ENCODE measurements at regions not wholly inside any gene's neighbourhood (a gene's known extent, or its start where the extent isn't known, plus 50 kb on each side); places are given as distances from the start of the nearest gene placed in this dataset.
"Not testable (repeated sequence)": the region's sequence is repeated elsewhere in the genome, so short reads cannot be mapped to it uniquely, and the experiment has no call there.

DNA sequence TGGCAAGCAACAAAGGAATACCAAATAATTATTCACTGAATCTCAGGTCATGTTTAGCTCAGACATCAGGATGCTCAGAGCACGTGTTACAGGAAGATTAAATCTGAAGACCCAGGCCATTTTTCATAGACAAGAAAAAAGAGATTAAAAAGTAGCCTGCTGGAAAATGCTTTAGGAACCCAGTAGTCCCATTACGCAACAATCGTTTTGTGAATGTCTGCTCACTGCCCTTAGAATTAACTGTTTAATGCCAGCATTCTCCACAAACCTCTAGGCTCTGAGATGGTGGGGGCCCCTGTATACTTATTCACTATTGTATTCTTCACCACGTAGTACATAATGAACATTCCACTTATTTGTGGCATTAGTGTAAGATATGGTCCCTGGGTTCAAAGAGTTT, 154.6 kb upstream of the NYAP2 start:
- no peak for DNase-seq

- DNase-seq: no peak
Measured at GRCh38 chr2:225236769-225237323, 162.7 kb upstream of the NYAP2 start.

GRCh38 chr2:225233234-225233633, 166.3 kb upstream of the NYAP2 start:
- DNase-seq: no peak

DNA sequence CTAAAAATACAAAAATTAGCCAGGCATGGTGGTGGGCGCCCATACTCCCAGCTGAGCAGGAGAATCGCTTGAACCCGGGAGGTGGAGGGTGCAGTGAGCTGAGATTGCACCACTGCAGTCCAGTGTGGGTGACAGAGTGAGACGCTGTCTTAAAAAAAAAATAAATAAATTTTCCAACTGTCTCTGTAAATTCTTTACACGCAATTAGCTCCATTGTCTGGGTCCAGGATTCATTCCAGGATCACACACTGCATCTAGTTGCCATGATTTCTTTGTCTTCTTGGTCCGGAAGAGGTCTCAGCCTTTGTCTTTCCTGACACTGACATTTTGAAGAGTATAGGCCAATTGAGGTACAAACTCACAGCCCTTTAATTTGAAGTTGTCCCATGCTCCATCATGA, 167.6 kb upstream of the NYAP2 start:
- no peak for DNase-seq

- DNase-seq: not testable (repeated sequence)
Measured at GRCh38 chr2:225229346-225229745, 170.2 kb upstream of the NYAP2 start.

DNA sequence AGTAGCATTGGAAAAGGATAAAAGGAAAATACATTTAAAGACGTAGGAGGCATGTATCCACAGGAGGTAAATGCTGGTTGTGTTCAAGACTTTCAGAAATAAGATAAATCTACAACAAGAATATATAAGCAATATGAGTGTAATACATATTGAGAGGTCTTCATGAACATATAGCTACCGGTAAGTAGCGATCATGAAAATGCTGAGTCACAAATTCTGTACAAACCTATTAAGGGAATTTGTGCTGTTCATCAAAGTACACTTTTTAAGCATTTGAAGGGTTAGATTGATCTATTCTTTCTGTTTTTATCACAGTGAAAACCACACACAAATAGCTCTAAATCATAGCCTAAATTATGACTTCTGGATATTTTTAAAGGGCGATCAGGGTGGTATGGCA, 173.1 kb upstream of the NYAP2 start:
- no peak for DNase-seq

DNA sequence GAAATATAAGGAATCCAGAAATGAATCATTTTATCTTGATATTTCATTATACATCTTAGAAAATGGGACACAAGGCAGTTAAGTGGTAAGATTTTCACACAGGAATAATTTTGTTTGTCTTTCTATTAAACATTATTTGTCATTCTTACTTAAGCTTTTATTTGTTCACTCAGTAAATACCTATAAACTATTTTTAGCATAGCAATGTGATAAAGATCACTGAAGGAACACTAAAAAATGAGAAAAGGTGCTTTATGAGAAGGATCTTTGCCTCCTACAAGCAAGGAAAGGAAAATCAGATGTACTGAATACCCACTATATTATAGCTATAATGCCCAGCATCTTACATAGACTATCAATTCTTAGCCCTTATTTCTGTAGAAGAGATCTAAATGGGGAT, 176.2 kb upstream of the NYAP2 start:
- no peak for DNase-seq

DNA sequence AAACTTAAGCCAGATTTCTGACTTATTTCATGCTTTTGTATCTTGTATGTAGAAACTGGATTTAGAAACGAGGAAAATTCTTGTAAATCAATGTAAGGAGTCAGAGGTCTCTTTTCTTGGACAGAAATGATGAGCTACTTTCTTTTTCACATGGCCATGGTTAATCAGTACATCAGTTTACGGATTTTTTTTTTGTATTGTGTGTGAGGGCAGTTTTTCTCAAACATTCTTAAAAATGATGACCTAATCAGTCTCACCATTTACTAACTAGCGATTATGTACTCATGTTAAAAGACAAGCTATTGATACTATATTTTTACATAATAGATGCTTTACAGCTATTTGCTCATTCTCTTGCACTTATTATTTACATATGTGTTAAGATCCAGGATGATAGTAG, 165.2 kb upstream of the DOCK10 start:
- no peak for DNase-seq

- DNase-seq: peak in 2 of 3 donors; percentile 21 to 24
Measured at GRCh38 chr2:225207043-225207442, 164.8 kb upstream of the DOCK10 start.

- DNase-seq: no peak
Measured at GRCh38 chr2:225196579-225196978, 154.3 kb upstream of the DOCK10 start.

DNA sequence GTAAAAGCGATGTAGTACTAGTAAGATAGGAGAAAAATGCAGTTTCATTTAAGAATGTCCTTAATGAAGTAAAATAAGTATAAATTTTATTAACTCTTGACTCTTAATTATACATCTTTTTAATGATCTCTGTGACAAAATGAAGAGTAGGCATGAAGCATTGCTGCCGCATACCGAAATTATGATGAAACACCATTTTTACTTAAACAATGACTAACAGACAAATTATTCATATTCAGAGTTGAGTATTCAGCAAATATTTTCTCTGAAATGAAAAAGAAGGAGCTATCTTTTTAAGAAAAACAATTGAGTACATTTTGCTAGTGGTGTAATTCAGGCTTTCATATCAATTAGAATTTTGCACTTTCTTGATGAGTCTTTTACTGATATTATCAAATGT, 150.6 kb upstream of the DOCK10 start:
- DNase-seq: no peak

- DNase-seq: no peak
Measured at GRCh38 chr2:225190987-225191386, 148.7 kb upstream of the DOCK10 start.

DNA sequence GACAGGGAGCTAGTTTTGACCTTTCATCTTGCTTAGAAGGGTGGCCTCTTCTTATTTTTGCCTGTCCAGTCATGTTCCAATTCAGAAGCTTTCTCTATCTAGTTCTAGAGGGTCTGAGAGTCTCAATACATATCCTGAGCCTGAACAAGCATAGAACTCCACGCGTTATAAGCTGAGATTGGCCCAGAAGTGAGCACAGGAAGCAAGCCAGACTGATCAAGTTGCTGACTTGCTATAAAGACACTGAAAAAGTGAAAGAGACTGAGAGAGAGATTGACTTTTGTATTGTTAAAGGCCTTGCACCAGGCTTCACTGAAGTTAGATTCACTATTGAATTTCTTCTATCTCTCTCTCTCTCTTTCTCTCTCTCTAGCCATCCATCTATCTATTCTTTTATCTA, 142.7 kb upstream of the DOCK10 start:
- no peak for DNase-seq

DNA sequence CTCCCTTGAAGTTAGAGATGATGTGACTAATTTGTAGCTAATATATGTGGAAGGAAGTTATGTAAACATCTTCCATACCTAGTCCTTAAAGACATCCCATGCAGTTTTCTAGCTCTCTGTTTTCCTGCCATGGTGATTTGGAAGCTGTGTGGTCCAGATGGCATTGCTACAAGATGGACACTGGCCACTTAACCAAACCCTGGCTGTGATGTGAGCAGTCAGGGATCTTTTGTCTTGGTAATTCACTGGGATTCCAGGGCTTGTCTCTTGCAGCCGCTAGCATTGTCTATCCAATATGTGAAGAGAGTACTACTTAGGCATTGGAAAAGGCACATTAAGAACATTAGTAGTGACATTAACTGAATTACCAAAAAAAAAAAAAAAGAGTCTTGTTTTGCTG, 139.9 kb upstream of the DOCK10 start:
- DNase-seq: no peak

DNA sequence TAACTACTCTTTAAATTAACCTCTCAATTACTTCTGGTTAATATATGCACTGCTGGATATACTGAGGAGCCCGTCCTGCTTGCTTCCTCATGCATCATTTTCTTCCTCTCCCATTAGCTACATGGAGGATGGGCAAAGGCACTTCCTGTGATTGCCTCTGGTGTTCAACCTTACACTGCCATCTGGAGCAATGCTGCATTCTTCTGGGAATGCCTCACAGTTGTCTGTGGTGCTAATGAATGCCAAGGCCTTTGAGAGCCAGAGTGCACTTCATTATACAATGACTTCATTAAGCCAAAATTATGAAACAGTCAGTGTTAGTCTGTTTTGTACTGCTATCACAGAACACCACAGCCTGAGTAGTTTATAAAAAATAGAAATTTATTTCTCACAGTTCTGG, 134.8 kb upstream of the DOCK10 start:
- DNase-seq: peak in 1 of 3 donors; percentile 30

DNA sequence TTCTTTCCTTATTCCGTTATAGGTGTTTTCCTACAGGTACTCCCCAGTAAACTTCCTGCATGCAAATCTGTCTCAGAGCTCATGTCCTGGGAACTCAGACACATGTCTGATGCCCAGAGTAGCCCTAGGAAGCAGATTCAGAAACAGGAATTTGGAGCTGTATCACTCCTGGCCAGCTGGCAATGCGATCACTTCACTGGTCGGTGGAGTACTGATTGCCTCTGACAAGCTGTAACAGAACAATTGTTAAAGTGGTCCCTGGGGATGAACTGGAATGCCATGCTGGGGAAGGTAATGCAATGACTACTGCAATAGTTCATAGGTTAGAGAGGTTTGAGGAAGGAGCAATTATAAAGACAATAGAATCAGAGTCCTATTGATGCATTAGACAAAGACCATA, 131.6 kb upstream of the DOCK10 start:
- DNase-seq: peak in 1 of 3 donors; percentile 34

GRCh38 chr2:225171350-225171749, 129.1 kb upstream of the DOCK10 start:
- no peak for DNase-seq

GRCh38 chr2:225170162-225170561, 127.9 kb upstream of the DOCK10 start:
- DNase-seq: no peak

- DNase-seq: no peak
Measured at GRCh38 chr2:225169396-225169795, 127.1 kb upstream of the DOCK10 start.

DNA sequence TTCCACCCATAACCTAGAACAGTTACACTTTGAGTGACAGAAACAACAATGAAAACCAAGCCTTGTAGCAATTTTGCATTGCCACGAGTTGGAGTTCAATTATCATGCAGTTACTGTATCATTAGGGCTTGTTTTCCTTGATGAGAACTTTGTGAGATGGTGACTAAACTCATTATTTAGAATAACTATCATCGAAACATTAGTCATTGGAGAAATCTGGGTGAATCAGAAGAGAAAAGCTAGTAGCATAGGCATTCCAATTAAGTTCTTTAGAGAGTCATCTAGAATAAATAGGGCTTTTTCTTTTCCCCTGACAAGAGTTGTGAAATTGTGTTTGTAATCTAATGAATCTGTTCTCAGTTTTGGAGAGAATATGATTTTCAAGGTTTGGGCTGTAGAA, 122.8 kb upstream of the DOCK10 start:
- peak in 1 of 3 donors; percentile 46 for DNase-seq

DNA sequence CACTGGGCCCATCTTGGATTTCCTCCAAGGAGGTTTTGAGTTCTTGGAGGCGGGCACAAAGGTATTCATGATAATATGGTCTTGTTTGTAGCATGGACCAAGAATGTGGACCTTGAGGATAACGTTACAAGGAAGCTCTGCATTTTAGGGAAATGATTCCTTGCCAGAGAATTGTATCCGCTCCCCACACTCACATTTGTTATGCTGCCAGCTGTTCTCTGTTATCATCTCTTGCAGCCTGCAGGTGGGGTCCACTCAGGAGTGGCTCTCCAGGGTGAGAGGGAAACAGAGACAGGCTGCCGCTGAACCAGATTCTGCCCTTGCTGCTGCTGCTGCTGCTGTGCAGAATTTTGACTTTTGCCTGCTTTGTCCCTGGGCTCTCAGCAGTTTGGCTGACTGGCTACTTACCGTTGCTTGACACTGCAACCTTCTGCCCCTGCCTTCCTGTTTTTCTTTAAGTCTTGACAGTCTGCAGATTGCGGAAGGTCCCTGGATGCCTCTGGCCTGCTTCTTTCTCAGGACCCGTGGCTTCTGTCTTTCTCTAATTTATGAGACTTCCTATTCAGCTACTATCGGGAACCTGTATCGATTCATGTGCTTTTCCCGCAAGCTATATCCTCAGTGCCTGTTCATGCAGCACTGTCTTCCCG, 122.3 kb upstream of the DOCK10 start:
- DNase-seq: peak in 1 of 3 donors; percentile 23

DNA sequence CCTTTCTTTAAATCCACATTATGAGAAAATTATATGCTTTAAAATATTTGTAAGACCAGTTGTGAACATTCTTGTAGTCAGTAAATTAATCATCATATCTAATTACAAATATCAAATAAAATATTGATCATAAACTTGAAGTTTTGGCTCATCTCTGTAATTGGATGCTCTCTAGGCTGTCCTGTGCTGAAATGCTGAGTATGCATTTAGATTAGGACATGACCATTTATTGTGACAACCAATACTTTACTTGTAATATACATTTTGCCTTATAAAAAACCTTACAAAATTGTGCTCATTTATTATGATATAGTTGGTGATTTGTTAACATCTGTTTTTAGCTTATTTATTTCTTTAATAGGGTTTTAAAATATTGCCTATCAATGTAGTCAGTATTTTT, 116.1 kb upstream of the DOCK10 start:
- no peak for DNase-seq

- no peak for DNase-seq
Measured at GRCh38 chr2:225156853-225157451, 114.7 kb upstream of the DOCK10 start.

- DNase-seq: no peak
Measured at GRCh38 chr2:225140723-225141122, 98.5 kb upstream of the DOCK10 start.

Measured in muscle of back (tissue), 3 donors.